GM19372 (cell line): ENCODE measurements at regions not wholly inside any gene's neighbourhood (a gene's known extent, or its start where the extent isn't known, plus 50 kb on each side); places are given as distances from the start of the nearest gene placed in this dataset.

Experiments used
- ATAC-seq: cut with Tn5 transposase; IDR thresholded peaks from one replicate; pipeline ENCODE4 v1.9.1; 2021; ENCODE audit warnings: mild to moderate bottlenecking, low read depth, moderate library complexity; ENCODE audit not compliant: unreplicated experiment

- ATAC-seq: no peak
These were observed 135.1 kb downstream of the RRAGC start for GRCh38 chr1:38724160-38725131.

DNA sequence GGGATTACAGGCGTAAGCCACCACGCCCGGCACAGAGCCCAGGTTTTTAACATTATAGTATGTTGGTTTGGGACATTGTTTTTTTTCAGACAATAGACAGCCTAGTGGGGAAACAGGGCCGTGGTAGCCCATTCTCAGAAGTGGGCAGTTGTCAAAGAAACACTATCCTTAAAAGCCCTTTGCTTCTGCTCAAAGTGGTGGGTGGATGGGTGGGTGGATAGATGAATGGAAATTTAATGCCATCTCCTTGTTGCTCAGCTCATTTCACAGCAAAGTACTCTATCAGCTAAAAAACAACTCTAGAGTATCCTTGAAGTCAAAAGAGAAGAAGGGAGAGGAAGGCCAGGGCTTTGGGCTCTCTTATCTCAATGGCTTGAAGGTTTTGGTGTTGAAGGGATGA is 137.8 kb downstream of the RRAGC start:
- no peak for ATAC-seq

DNA sequence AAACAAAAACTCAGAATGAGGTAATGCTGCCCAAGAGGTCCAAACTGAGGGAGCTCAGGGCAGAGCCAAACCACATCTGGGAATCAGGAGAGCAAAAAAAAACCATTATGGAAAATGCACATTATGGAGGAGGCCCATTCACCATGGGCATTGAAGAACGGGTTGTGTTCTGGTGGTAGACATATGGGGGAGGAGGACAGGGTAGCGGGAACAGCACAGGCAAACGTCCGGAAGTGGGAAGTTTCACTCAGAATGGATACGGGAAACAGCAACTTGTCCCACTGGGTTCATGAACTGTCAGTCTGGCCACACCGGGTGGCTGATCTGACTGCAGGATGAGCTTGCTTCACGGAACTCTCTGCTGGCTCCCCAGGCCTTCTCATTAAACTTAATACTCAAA is 139.7 kb downstream of the RRAGC start:
- ATAC-seq: no peak

DNA sequence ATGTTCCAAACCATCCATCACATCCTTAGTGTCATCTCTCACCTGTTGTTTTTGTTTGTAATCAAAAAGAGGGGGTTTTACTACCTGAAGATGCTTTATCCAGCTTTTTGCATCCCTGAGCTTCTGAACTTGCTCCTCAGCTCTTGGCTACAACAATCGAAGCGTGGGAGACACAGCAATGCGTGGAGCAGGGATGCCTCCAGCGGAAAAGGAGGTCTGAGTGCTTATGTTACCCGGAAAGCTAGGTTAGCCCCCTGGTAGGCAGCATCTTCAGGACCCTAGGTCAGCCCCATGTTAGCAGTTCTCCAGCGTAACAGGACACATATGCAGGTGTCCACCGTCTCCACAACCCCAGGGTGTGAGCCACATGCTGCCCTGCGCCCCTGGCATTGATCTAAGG is 141.5 kb downstream of the RRAGC start:
- no peak for ATAC-seq

DNA sequence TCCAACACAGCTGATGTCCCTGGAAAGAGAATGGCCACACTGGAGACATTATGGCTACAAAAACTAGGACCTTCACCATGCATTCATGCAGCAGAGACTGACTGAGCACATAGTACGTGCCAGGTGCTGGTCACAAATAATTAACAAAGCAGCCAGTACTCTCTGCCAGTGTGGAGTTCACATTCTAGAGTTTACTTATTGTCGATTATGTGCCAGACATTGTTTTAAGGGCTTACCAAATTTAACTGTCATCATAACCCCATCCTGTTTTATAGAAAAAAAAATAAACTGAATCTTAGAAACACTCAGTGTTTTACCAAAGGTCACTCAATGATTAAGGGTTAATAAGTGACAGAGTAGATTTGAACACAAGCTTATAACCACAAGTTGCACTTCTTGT is 143.3 kb downstream of the RRAGC start:
- no peak for ATAC-seq

DNA sequence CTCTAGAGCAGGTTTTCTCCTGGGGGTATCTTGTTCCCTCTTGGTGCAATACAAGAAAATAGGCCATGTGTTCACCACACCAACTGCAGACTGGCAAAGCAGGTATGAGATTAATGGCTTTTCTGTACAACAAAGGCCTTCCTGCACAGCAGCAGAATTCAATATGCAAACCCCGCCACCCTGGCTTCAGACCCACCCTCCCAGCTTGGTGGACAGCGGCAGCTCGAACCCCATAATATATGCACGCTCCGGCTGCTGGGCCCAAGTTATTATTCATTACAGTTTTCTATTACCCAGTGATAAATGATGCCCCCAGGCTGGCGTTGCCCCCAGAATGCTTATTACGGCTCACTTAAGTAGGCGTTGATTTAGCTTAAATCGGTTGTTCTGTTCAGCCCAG is 144.2 kb downstream of the RRAGC start:
- ATAC-seq: no peak

DNA sequence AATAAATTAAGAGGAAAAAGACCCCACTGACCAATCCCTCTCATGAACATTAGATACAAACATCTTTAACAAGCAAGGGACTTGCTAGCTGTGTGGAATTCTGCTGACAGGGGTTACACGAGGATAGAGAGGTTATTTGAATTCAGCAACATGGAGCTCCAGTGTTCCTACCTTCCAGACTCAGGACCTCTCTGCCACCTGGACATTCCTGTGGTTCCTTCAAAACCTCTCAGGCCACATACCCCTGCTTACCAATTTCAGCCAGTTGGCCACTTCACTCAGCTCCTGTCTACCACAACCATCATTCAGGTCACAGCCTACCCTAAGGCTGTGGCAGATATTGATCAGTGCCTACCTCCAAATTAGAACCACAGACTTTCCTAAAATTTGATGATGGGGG is 147.5 kb downstream of the RRAGC start:
- ATAC-seq: no peak

- ATAC-seq: no peak
These were observed 150.8 kb downstream of the RRAGC start for GRCh38 chr1:38708701-38709258.

- ATAC-seq: no peak
These were observed 158.5 kb downstream of the RRAGC start for GRCh38 chr1:38701088-38701487.

DNA sequence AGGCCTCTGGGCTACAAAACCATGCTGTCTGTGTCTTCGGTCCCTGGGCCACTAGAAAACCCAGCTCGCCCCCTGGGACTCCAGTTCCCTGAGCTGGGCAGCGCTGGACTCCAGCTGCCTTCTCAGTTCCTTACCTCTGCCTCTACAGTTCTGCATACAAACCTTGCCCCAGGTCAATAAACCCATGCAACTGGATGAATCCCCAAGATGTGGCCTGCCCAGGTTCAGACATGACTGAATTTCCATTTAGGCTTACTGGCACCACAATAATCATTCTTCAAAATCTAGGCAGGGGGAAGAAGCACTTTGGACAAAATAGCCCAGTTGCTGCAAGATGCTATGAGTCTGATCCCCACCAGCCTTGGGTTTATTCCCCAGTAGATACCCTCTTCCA is 159.5 kb downstream of the RRAGC start:
- ATAC-seq: no peak

DNA sequence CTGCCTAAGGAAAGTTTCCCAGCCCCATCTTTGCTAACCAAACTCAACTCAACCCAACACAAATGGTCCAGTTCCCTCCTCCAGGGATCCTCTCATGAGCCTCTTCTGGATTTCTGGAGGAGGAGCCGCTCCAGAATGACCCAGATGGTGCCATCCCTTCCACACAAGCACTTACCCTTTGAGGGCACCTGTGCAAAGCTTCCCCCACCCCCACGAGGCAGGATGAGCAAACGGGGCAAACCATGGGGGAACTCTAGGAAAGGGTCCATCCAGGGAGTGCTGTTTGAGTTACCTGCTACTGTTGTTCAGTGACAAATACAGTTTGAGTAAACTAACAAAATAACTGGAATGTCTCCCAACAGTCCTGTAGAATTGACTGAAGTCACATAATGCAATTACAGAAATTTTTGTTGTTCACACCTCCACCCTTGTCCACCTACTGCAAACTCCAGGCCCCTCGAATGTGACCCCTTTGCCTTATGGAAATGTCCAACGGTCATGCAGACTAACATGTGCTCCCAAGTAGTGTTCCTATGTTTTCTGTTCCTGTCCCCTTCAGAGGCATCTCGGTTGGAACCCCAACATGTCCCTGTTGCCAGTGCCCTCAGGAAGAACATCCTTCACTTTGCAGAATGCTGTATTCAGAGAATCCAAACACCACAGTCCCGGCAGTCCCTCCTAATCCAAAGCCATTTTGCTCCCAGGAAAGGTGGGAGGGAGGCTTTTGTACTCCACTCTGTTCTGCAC is 160.1 kb downstream of the RRAGC start:
- no peak for ATAC-seq

DNA sequence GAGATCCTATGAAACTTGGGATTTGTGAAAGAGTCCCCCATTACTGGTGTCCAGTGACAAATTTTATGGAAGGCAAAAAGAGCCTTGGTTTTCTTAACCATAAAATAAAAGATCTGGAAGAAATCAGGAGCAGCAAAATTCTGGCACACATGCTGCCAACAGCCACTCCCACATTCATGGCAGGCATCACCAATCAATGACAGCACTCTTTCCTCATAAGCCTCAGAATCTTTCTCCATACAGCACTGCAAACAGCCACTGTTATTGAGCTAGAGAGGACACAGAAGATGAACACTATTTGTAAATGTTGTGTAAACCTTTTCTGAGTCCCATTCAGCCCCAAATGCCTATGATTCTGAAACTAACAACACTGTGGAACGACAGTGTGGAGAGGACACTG is 162.2 kb downstream of the RRAGC start:
- ATAC-seq: no peak

- ATAC-seq: no peak
These were observed 163.2 kb downstream of the RRAGC start for GRCh38 chr1:38696371-38696770.

GRCh38 chr1:38693759-38694158 is 165.8 kb downstream of the RRAGC start:
- no peak for ATAC-seq

- no peak for ATAC-seq
These were observed 166.5 kb downstream of the RRAGC start for GRCh38 chr1:38693031-38693430.

DNA sequence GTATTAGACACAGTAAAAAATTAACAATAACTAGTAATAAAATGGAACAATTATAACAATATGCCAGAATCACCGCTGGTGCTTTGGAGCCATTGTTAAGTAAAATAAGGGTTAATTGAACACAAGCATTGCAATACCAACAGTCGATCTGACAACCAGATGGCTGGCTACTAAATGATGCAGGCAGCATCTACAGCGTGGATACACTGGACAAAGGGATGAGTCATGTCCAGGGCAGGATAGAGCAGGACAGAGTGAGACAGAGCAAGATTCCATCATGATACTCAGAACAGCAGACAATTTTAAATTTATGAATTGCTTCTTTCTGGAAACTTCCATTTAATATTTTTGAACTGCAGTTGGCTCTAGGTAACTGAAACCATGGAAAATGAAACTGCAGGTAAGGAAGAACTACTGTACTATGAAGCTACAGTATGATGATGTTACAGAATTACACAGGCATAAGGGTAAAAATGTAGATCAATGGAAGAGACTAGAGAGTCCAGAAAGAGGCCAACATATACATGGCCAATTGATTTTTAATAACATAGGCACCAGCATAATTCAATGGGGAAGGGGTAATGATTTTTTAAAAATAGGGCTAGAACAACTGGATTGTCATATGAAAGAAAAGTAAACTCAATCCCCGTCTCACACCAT is 168.7 kb downstream of the RRAGC start:
- ATAC-seq: no peak

GRCh38 chr1:38686927-38687255 is 172.7 kb downstream of the RRAGC start:
- no peak for ATAC-seq

- ATAC-seq: no peak
These were observed 173.2 kb downstream of the RRAGC start for GRCh38 chr1:38686167-38686926.

DNA sequence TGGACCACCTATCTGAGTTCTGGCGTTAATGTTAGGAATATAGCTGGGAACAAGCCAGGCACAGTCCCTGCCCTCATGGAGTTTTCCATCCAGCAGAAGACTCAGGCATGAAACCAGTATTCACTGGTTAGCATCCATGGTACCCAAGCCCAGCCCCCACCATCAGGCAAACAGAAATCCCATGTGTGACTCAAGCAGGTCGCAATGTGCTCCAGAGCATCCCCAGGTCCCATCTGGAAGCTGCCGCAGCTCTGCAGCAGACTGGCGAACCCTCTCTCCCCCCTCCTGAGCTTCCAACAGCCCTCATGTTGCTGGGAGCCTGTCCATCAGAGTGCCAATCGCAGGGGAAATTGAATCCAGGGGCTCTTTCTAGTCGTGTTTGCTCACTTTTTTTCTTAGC is 174.2 kb downstream of the RRAGC start:
- ATAC-seq: no peak

- ATAC-seq: no peak
These were observed 178.6 kb downstream of the RRAGC start for GRCh38 chr1:38680801-38681510.
